Colon (tissue), 2 donors: ENCODE measurements at regions not wholly inside any gene's neighbourhood (a gene's known extent, or its start where the extent isn't known, plus 50 kb on each side); places are given as distances from the start of the nearest gene placed in this dataset.
"Not testable (repeated sequence)": the region's sequence is repeated elsewhere in the genome, so short reads cannot be mapped to it uniquely, and the experiment has no call there.

Experiments
- FAIRE-seq: peaks from 2 replicates; lab custom pipeline; 2012; peaks lifted over from hg19 to GRCh38; lab: Jason Lieb, UNC
- donor health status: control.
- donor health status: control.

- FAIRE-seq, result no peak
Observed at GRCh38 chr3:166818464-166818863, 561.6 kb downstream of the ZBBX start.

- FAIRE-seq, result not testable (repeated sequence)
Observed at GRCh38 chr3:166817269-166817668, 562.8 kb downstream of the ZBBX start.

DNA sequence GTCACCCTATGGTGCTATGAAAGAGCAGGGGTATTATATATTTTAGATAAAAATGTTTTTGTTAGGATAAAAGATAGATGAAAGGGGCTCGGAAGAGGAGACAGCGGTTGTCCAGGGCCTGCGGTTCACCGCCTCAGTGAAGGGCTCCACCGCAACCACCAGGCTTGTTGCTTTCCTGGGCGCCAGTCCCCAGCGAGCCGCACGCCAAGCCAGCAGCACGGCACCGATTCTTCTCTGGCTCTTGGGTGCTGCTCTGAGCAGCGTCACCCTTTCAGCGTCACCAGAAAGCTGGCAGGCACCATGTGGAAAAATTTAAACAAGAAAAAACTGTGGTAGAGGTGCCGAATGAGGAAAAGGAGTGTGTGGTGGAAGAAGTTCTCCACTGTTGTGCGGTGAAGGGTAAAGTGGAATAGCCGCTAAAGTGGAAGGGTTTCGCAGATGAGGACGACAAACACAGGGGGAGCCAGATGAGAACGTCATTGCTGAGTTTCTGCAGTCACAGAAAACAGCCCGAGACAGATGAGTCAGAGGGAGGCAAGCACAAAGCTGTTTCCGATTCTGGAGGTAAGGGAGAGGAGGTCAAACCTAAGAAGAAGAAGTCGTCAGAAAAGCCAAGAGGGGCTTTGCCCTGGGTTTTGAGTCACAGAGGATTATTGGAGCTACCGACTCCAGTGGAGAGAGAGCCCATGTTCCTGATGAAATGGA, 569.2 kb downstream of the ZBBX start:
- FAIRE-seq, result no peak

- no peak for FAIRE-seq
Observed at GRCh38 chr3:166809520-166809919, 570.6 kb downstream of the ZBBX start.

DNA sequence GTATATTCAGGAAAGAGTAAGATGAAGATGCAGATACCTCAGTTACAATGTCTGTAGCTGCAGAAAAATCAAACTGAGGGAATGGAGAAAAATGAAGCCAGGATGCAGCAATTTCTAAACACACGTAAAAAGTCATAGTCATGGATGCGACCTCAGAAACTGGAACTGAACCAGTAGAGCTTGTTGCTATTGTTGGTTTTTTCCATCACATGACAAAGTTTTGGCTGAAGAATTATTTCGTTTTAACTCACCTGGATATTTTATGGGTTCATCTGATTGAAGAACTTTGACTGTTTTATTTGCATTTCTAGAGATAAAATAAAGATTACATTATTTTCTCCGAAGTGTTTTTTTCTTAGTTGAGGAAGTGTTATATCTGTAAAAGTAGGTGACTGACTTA, 591.2 kb downstream of the ZBBX start:
- FAIRE-seq, result no peak

GRCh38 chr3:166785876-166786275, 594.2 kb downstream of the ZBBX start:
- FAIRE-seq, result no peak

DNA sequence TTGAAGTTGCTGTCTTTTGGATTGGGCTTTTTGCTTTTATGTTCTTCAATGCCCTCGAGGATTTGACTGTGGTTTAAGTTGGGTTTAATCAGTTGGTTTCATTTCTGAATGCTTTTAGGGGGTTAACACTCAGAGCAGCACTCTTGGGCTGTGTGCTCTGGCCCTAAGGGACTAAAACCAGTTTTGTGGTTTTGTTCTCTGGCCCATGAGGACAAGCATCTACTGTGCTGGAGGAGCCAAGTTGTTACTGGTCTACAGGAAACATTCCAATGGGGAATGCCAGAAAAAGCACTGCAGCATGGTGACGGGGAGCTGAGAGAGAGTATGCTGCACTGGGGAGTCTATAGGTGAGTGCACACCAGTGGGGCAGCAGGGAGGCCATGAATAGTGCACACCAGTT, 596.9 kb downstream of the ZBBX start:
- no peak for FAIRE-seq

- FAIRE-seq, result no peak
Observed at GRCh38 chr3:166764698-166765318, 615.3 kb downstream of the ZBBX start.

- no peak for FAIRE-seq
Observed at GRCh38 chr3:166759736-166760513, 620.2 kb downstream of the ZBBX start.

- no peak for FAIRE-seq
Observed at GRCh38 chr3:166752214-166752613, 627.9 kb downstream of the ZBBX start.

- FAIRE-seq, result no peak
Observed at GRCh38 chr3:166743481-166744134, 636.5 kb downstream of the ZBBX start.

- FAIRE-seq, result no peak
Observed at GRCh38 chr3:166734734-166735133, 645.4 kb downstream of the ZBBX start.

DNA sequence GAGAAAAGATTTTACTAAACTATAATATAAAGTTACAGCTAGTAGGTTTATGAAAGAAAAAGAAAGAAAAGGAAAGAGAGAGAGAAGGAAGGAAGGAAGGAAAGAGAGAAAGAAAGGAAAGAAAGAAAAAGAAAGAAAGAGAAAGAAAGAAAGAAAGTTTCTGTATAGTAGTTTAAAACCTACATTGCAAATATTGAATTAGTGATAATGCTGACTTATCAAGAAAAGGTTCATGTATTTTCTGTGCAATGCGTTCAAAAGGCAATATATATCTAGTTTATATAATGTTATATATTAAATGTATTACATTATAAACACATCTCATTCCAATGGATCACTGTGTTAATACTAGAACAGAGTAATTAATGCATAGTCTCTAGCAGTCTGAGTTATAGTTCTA, 648.4 kb downstream of the ZBBX start:
- FAIRE-seq, result no peak

DNA sequence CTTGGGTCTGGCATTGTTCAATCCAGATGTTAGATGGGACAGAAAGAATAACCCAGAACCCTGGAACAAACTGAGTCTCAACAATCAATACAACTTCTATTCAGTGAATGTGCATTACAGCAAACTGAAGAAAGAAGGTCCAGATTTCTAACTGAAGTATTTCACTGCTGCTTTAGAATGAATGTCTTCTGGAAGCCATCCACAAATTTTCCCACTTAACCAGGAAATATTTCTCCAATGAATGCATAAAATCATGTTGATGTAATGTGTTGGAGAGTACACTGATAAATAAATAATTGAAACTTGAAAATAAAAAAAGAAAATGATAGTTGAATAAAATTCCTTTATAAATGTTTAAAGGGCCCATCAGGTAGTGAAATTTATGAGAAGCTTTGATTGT, 658.6 kb downstream of the ZBBX start:
- no peak for FAIRE-seq

GRCh38 chr3:166714206-166714605, 665.9 kb downstream of the ZBBX start:
- FAIRE-seq, result no peak

GRCh38 chr3:166713787-166714186, 666.3 kb downstream of the ZBBX start:
- FAIRE-seq, result no peak

- no peak for FAIRE-seq
Observed at GRCh38 chr3:166706094-166706493, 674.0 kb downstream of the ZBBX start.

GRCh38 chr3:166697495-166697894, 682.6 kb downstream of the ZBBX start:
- FAIRE-seq, result no peak

DNA sequence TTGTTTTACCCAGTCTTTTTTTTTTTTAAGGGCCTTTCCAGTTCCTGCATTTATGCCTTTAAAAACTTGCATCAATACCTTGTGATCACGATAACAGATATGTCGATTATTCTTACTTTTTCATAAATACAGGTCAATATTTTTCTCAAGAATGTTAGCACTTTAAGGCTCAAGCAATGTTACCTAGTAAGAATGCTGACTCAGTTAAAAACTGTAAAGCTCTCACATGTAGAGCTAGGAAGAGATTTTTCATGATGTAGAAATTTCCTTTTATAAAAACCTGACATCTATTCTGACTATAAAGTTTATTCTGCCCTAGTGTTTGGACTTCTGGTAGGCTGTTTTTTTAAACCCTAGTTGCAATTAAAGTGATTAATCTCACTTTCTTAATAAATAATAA, 684.0 kb downstream of the ZBBX start:
- FAIRE-seq, result no peak

DNA sequence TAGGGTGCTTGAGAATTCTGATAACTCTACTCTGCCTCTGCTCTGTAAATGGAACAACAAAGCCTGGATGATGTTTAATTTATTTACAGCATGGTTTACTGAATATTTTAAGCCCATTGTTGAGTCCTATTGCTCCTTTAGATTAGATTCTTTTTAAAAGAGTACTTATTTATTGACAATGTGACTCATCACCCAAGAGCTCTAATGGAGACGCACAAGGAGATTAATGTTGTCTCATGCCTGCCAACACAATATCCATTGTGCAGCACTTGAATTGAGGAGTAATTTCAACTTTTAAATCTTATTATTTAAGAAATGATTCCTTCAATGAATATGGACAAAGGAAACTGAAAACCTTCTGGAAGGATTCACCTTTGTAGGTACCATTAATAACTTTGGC, 691.4 kb downstream of the ZBBX start:
- no peak for FAIRE-seq

DNA sequence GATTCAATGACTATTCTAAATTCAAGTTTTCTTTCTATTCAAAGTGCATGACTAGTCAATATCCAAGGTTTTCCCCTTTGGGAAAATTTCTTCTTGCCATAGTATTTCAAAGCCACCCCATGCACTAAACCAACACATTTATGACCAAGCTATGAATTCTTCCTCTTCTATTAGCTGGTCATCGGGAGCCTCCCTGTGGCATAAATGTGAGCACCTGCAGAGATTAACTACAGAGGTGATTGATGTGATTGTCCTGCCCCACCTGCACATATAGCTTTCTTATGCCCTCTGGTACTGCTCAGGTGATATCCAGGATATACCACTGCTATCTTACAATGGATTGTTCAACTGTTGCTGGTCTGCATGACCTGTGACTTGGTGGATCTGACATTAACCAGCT, 694.9 kb downstream of the ZBBX start:
- FAIRE-seq, result no peak

- FAIRE-seq, result not testable (repeated sequence)
Observed at GRCh38 chr3:166684077-166684476, 696.0 kb downstream of the ZBBX start.

DNA sequence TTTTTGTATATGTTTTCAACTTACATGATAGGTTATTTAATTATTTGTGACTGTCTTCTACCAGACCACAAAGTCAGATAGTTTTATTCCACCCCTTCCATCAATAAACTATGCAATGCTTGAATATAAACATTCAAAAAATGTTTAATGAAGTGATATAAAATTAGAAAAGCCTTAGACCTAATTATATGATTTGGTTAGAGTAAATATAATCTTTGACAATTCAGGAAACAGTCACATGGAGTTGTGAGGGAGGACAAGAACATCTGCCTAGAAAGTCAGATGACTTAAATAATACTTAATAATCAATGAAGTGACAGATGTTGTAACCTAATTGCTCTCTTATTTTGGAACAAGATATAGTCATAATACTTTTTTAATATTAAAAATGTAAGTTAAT, 710.3 kb downstream of the ZBBX start:
- FAIRE-seq, result no peak
